ENCODE measurements at regions not wholly inside any gene's neighbourhood (a gene's known extent, or its start where the extent isn't known, plus 50 kb on each side); places are given as distances from the start of the nearest gene placed in this dataset.

- H3K27me3 ChIP-seq (ENCODE audit: insufficient read depth, low read depth): no peaks in the 10 kb centered on the region
- no peak overlapping the region for H3K9ac ChIP-seq
- TF ChIP-seq CTCF (conservative IDR thresholded peaks at IDR 0.05; ENCODE audit: low read depth, low read length): no peak
- no peak overlapping the region for H2AFZ ChIP-seq (ENCODE audit: low read depth)
- H3K27ac ChIP-seq: no peak overlapping the region
- no peaks in the 10 kb centered on the region for H4K20me1 ChIP-seq (ENCODE audit: insufficient read depth)
- H3K4me2 ChIP-seq: no peak overlapping the region
- no peaks in the 10 kb centered on the region for H3K4me1 ChIP-seq (ENCODE audit: low read depth, poor library complexity, severe bottlenecking)
- H3K79me2 ChIP-seq (ENCODE audit: insufficient read depth, low read depth): no peaks in the 10 kb centered on the region
- H3K4me3 ChIP-seq (IDR thresholded peaks at IDR 0.05; ENCODE audit: insufficient read depth, low read depth, low read length): no peak overlapping the region
- no peaks in the 10 kb centered on the region for H3K36me3 ChIP-seq (ENCODE audit: insufficient read depth)
These were observed 91.5 kb upstream of the EGR2 start for GRCh38 chr10:62907470-62908212.

- Histone ChIP-seq H3K27ac (no peak overlapping the region), H3K9ac (no peak overlapping the region), H3K79me2 (ENCODE audit: insufficient read depth, low read depth) (no peaks in the 10 kb centered on the region), H4K20me1 (ENCODE audit: insufficient read depth) (no peaks in the 10 kb centered on the region), H3K4me2 (no peak overlapping the region), H3K27me3 (ENCODE audit: insufficient read depth, low read depth) (no peaks in the 10 kb centered on the region), H3K36me3 (ENCODE audit: insufficient read depth) (no peaks in the 10 kb centered on the region), H3K4me1 (ENCODE audit: low read depth, poor library complexity, severe bottlenecking) (no peaks in the 10 kb centered on the region), H2AFZ (ENCODE audit: low read depth) (no peak overlapping the region), H3K4me3 (IDR thresholded peaks at IDR 0.05; ENCODE audit: insufficient read depth, low read depth, low read length) (no peak overlapping the region)
- no peak for TF ChIP-seq CTCF (conservative IDR thresholded peaks at IDR 0.05; ENCODE audit: low read depth, low read length)
These were observed 88.2 kb upstream of the EGR2 start for GRCh38 chr10:62904281-62904875.

GRCh38 chr10:62903828-62904227 lies 87.7 kb upstream of the EGR2 start:
- Histone ChIP-seq H3K27ac (no peak overlapping the region), H3K9ac (no peak overlapping the region), H2AFZ (ENCODE audit: low read depth) (no peak overlapping the region), H3K4me1 (ENCODE audit: low read depth, poor library complexity, severe bottlenecking) (no peaks in the 10 kb centered on the region), H3K79me2 (ENCODE audit: insufficient read depth, low read depth) (no peaks in the 10 kb centered on the region), H3K36me3 (ENCODE audit: insufficient read depth) (no peaks in the 10 kb centered on the region), H3K4me2 (no peak overlapping the region), H4K20me1 (ENCODE audit: insufficient read depth) (no peaks in the 10 kb centered on the region), H3K4me3 (IDR thresholded peaks at IDR 0.05; ENCODE audit: insufficient read depth, low read depth, low read length) (no peak overlapping the region), H3K27me3 (ENCODE audit: insufficient read depth, low read depth) (no peaks in the 10 kb centered on the region)
- no peak for TF ChIP-seq CTCF (conservative IDR thresholded peaks at IDR 0.05; ENCODE audit: low read depth, low read length)

GRCh38 chr10:62900829-62901571 lies 84.8 kb upstream of the EGR2 start:
- TF ChIP-seq CTCF (conservative IDR thresholded peaks at IDR 0.05; ENCODE audit: low read depth, low read length): no peak
- no peak overlapping the region for H2AFZ ChIP-seq (ENCODE audit: low read depth)
- no peak overlapping the region for H3K27ac ChIP-seq
- no peak overlapping the region for H3K4me2 ChIP-seq
- no peaks in the 10 kb centered on the region for H3K36me3 ChIP-seq (ENCODE audit: insufficient read depth)
- H4K20me1 ChIP-seq (ENCODE audit: insufficient read depth): no peaks in the 10 kb centered on the region
- no peak overlapping the region for H3K9ac ChIP-seq
- H3K79me2 ChIP-seq (ENCODE audit: insufficient read depth, low read depth): no peaks in the 10 kb centered on the region
- no peaks in the 10 kb centered on the region for H3K4me1 ChIP-seq (ENCODE audit: low read depth, poor library complexity, severe bottlenecking)
- no peaks in the 10 kb centered on the region for H3K27me3 ChIP-seq (ENCODE audit: insufficient read depth, low read depth)
- H3K4me3 ChIP-seq (IDR thresholded peaks at IDR 0.05; ENCODE audit: insufficient read depth, low read depth, low read length): no peak overlapping the region
